PC-9 (cell line): ENCODE measurements at regions not wholly inside any gene's neighbourhood (a gene's known extent, or its start where the extent isn't known, plus 50 kb on each side); places are given as distances from the start of the nearest gene placed in this dataset.

Experiments
- CTCF ChIP-seq: fragments of 200-600 bp; sonication (generic); conservative IDR thresholded peaks from 2 replicates; pipeline ENCODE4 v1.6.1; 2017; ENCODE audit warnings: mixed run types, antibody characterized with exemption, mild to moderate bottlenecking, moderate library complexity
- EZH2 ChIP-seq: fragments of 200-600 bp; sonication (generic); IDR thresholded peaks from 2 replicates; pipeline ENCODE4 v1.8.0; 2017; ENCODE audit warnings: antibody characterized with exemption, low read depth

GRCh38 chr1:218931324-218931723 lies 242.4 kb upstream of the LYPLAL1 start:
- TF ChIP-seq CTCF (no peak), EZH2 (no peak)
